ENCODE measurements at regions not wholly inside any gene's neighbourhood (a gene's known extent, or its start where the extent isn't known, plus 50 kb on each side); places are given as distances from the start of the nearest gene placed in this dataset.

DNA sequence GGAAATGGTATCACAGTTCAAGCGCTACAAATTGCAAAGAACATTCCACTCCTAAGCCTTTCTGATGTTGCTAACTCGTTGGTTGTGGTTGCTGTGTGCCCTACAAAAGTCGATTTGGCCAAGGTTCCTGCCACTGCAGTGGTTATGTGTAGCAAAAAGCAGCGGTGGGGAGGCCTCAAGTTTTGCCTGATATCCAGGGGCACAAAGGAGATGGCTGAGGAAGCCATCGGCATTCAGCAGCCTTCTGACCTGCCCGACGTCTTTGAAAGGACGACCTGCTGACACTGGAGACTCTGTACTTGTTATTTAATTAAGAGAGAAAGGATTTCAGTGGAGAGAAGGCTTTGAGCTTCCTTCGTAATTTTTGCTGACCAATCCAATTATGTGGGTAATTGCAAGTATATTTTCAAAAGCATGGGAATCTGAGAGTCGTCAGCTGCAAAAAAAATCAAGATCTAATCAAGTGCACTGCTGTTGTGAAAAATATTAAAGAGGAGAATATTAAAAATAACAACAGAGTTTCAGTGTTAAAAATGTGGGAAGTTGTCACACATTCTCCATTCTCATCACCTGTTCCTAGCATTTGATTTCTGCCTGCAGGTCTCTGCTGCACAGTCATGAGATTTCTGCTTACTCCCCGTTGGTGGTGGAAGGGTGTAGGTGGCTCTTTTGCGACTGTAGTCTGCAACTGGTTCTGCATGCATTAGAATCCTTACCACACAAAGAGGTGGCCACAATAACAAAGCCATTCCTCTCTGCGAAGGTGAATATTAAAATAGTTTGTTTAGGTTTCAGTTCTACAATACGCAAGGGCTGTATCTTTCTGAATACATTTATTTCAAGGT, 319.2 kb downstream of the IRX2 start:
- no peak for DNase-seq

GRCh38 chr5:2430606-2431005, 320.9 kb downstream of the IRX2 start:
- DNase-seq = no peak

DNA sequence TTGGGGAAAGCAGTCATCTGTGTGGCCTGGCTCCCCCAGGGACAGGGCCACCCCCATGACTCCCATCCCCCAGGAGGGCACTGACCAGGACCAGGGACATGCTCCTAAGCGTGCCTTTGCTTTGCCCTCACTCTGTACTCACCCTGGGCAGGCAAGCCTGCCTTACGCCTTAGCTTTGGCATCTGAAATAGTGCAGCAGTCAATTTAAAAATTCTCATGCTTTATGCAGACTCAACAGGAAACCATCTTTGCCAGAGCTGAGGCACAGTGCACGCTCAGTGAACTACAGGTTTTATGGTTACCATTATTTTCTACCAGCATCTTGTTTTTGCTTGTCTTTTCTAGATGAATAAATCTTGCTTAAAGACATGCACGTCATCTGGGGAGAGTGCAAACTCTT, 323.5 kb downstream of the IRX2 start:
- no peak for DNase-seq

- DNase-seq = no peak
Measured at GRCh38 chr5:2423634-2424033, 327.8 kb downstream of the IRX2 start.

DNA sequence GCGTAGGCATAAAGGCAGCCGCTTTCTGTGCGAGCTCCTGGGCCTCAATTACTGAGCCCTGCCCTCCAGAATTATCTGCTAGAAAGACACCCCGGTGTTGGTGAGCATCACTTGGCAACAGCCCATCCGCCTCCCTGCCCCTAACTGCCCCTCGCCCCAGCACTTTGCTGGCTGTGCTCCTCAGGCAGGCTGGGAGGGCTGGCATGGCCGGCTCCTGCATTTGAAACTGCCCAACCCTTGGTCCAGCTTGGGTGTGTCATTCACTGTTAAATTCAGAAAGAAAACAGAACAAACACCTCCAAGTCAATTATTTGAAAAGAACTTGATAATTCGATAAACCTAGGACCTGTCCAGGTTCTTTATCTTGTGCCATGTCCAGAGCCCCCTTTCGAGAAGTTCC, 334.2 kb downstream of the IRX2 start:
- DNase-seq = no peak

DNA sequence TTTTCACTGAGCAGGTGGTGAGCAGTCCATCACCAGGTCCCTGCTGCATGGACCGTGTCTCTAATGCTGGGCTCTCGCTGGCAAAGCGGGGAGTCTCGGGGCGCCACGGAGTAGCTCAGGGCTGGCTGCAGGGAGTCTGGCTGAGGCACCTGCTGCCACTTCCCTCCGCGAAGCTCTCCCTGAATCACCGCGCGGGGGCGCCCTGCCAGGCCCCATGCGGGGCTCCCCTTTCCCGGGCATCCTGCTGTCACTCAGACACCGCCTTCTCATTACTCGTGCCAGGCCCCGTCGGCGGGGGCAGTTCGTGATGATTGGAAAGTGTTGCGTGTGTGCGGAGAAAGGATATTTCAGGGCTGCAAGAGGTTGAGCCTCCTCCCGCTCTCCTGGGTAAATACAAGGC, 335.8 kb downstream of the IRX2 start:
- no peak for DNase-seq

- DNase-seq = no peak
Measured at GRCh38 chr5:2410451-2410850, 341.0 kb downstream of the IRX2 start.

- no peak for DNase-seq
Measured at GRCh38 chr5:2403296-2403695, 348.2 kb downstream of the IRX2 start.

- DNase-seq = no peak
Measured at GRCh38 chr5:2399804-2400203, 351.7 kb downstream of the IRX2 start.

DNA sequence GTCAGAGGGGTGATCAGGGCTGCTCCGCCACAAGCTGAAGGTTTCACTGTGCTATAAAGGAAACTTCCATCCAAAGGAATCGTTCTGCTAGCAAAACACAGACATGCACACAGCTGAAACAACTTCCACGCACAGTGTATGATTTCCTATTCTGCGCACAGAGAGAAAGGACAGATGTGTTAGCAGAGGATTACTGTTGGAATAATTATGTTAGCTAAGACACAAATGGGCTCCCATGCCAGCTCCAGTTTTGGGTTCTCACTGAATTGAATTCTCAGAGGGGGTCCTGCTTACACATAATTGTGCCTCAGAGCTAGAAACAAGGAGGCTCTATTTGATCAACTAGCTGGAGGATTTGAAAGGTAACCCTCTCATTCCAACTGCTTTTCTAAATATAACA, 352.4 kb downstream of the IRX2 start:
- no peak for DNase-seq

- no peak for DNase-seq
Measured at GRCh38 chr5:2393556-2393955, 357.9 kb downstream of the IRX2 start.

DNA sequence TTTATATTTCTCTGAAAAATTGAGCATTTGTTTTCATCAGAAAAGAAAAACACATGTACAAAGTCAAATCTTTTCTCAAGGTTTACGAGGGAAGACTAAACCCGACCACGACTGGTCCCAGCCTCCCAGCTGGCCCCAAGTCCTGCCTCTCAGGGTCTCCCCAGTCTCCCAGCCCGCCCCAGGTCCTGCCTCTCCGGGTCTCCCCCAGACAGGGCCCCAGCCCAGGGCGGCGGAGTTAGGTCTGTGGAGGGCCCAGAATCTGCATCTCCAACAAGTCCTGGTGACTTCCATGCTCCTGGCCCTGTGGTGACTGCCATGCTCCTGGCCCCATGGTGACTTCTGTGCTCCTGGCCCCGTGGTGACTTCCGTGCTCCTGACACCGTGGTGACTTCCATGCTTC, 359.9 kb downstream of the IRX2 start:
- DNase-seq = no peak

- DNase-seq = no peak
Measured at GRCh38 chr5:2391021-2391420, 360.5 kb downstream of the IRX2 start.

DNA sequence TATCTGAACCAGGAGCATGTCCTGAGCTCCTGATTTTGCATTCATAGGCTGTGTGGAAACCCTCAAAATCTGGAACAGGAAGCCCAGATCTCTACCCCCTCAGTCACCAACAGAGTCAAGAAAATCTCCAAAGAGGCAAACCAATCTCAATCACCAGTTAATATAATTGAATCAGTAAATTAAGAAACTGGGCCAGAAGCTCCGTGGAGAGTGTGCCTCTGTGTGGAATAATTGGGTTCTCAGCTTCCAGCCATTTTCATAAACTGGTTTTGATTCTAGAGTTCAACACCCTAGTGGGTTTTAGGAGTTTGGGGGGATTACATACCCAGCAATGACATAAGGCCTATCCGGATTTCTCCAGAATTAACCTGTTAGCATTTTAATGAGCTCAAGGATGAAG, 362.9 kb downstream of the IRX2 start:
- no peak for DNase-seq

GRCh38 chr5:2387634-2388325, 363.7 kb downstream of the IRX2 start:
- DNase-seq = no peak

GRCh38 chr5:2387250-2387633, 364.2 kb downstream of the IRX2 start:
- DNase-seq = no peak

GRCh38 chr5:2385818-2386217, 365.7 kb downstream of the IRX2 start:
- DNase-seq = no peak

GRCh38 chr5:2383698-2384065, 367.8 kb downstream of the IRX2 start:
- DNase-seq = no peak

DNA sequence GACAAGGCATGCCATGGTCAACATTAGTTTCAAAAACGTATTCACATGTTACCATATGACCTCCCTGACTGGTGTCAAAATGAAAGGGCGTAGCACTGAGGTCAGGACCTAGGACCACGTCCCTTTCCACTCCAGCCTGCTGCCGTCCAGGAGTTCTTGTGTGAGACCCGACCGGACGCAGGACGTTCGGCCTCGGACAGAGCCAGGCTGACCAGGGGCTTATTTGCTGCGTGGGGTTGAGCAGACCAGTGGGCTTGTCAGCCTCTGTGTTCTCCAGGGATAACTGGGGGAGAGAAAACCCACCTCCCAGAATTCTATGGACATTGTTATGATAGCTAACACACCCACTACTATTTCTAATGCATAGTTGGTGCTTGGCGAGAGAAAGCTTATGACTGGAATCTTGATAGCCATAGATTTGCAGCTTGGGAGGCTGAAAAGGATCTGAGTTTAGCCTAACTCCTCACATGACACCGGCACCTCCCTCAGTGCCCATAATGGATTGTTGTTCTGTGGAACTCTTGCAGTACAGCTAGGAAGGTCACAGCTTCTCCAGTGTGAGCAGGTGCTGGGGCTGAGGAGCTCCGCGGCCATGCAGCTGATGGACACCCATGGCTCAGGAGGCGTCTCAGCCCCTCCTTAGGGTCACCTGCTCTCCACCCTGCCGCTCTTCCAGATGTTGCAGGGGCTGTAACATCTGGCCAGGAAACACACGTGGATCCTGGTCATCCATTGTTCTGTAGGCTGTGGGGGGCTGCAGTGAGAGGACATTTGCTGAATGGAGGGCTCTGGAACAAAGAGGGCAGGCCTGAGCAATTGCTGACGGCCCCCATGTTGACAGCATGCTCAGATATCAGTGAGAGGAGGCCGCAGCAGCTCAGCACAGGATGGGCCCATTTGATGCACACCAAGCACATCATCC, 368.4 kb downstream of the IRX2 start:
- no peak for DNase-seq

DNA sequence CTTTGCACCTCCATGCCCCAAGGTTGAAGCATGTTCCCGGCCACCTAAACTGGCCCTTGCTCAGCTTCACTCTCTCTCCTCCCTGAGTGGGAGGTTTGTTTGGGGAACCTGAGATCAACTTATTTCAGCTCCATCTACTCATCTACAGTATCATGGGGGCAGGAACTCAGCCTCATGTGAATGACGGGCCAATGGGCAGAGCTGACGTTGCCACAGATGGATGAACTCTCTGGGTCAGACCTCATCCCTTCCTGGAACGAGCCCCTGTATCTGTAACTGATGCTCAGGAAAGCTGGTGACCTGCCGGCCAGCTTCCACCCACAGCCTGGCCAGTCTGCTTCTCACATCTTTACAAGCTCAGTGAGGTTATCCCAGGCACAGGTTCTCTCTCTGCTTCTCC, 369.6 kb downstream of the IRX2 start:
- no peak for DNase-seq

DNA sequence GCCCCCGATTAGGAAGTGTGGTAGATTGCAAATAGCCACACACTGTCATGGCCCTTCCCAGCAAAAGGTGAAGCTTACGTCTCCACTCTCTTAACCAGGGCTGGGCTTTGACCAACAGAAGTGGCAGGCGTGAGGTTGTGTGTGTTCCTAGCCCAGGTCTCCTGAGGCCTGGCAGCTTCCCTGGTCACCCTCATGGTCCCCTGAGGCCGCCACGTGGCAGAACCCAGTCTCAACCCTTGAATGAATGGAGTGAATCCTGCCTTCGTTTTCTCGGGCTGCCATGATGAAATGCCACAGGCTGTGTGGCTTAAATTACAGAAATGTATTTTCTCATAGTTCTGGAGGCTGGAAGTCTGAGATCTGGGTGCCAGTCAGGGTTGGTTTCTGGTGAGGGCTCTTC, 370.4 kb downstream of the IRX2 start:
- DNase-seq = no peak

DNA sequence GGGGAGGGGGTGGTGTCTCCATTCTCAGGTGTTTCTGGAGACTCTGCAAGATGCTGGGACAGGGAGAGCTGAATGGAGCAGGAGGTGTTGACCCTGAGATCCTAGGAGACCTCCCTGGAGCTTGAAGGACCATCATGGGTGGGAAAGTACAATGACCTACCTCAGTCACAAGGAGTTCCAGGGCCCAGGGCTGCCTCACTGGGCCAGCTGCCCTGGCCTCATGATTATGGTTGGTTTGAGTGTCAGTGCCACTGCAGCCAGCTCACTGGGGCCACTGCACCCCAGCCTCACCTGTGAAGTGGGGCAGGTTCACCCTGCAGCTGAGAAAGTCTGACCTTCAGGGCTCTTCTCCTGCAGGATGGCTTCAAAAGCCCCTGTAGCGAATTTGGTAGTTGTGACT, 372.5 kb downstream of the IRX2 start:
- DNase-seq = no peak

GRCh38 chr5:2378108-2378507, 373.4 kb downstream of the IRX2 start:
- no peak for DNase-seq

DNA sequence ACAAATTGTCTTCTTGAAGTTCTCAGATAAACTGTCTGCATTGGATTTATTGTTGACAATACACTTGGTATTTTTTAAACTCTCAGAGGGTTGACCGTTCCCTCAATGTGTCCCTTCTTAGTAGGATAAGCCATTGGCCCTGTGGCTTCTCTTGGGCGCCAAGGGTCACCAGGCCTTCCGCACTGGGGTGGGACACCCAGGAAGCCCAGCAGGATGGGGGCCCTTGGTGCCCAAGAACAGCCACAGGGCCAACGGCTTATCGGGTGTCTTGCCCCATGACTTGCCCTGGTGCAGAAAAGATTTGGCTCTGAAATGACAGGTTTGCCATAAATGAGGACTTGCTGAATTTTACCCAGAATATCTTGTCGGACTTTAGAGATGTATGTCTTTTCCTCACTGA, 375.0 kb downstream of the IRX2 start:
- no peak for DNase-seq

Measured in activated CD4-positive, alpha-beta T cell treated with anti-CD3 and anti-CD28 coated beads for 1 hour (primary cell).